AG08396 (cell line): ENCODE measurements at regions not wholly inside any gene's neighbourhood (a gene's known extent, or its start where the extent isn't known, plus 50 kb on each side); places are given as distances from the start of the nearest gene placed in this dataset.
A peak's percentile ranks its signal among the peaks of the same experiment; 100 is the strongest.

Source experiments
- DNase-seq: peaks from one replicate; pipeline ENCODE4 v3.0.0; 2012; ENCODE audit warnings: low spot score, mixed read lengths

GRCh38 chr6:84417260-84417659 lies 189.8 kb upstream of the CEP162 start:
- peak; percentile 11 for DNase-seq

- DNase-seq, result no peak
Measured at GRCh38 chr6:84416043-84416657, 188.7 kb upstream of the CEP162 start.

GRCh38 chr6:84415517-84415916 lies 188.1 kb upstream of the CEP162 start:
- DNase-seq, result no peak

- DNase-seq, result no peak
Measured at GRCh38 chr6:84415068-84415467, 187.6 kb upstream of the CEP162 start.

GRCh38 chr6:84414531-84414930 lies 187.1 kb upstream of the CEP162 start:
- DNase-seq, result no peak

- peak; percentile 16 for DNase-seq
Measured at GRCh38 chr6:84411060-84411629, 183.7 kb upstream of the CEP162 start.

- DNase-seq, result no peak
Measured at GRCh38 chr6:84409911-84410310, 182.5 kb upstream of the CEP162 start.

GRCh38 chr6:84408028-84408427 lies 180.6 kb upstream of the CEP162 start:
- DNase-seq, result no peak

- DNase-seq, result no peak
Measured at GRCh38 chr6:84403545-84403944, 176.1 kb upstream of the CEP162 start.

GRCh38 chr6:84399003-84399402 lies 171.6 kb upstream of the CEP162 start:
- no peak for DNase-seq

GRCh38 chr6:84392261-84392660 lies 164.8 kb upstream of the CEP162 start:
- DNase-seq, result no peak

- no peak for DNase-seq
Measured at GRCh38 chr6:84390851-84391250, 163.4 kb upstream of the CEP162 start.

- no peak for DNase-seq
Measured at GRCh38 chr6:84390334-84390733, 162.9 kb upstream of the CEP162 start.

GRCh38 chr6:84379142-84379541 lies 151.7 kb upstream of the CEP162 start:
- DNase-seq, result no peak

- DNase-seq, result no peak
Measured at GRCh38 chr6:84372290-84372689, 144.8 kb upstream of the CEP162 start.

- no peak for DNase-seq
Measured at GRCh38 chr6:84371681-84372080, 144.2 kb upstream of the CEP162 start.

- no peak for DNase-seq
Measured at GRCh38 chr6:84362193-84362821, 134.9 kb upstream of the CEP162 start.

GRCh38 chr6:84361372-84362192 lies 134.1 kb upstream of the CEP162 start:
- DNase-seq, result no peak

GRCh38 chr6:84360039-84360438 lies 132.6 kb upstream of the CEP162 start:
- no peak for DNase-seq

- no peak for DNase-seq
Measured at GRCh38 chr6:84358581-84358980, 131.1 kb upstream of the CEP162 start.

- no peak for DNase-seq
Measured at GRCh38 chr6:84357631-84358030, 130.2 kb upstream of the CEP162 start.

GRCh38 chr6:84356907-84357306 lies 129.5 kb upstream of the CEP162 start:
- no peak for DNase-seq
